ENCODE measurements at regions not wholly inside any gene's neighbourhood (a gene's known extent, or its start where the extent isn't known, plus 50 kb on each side); places are given as distances from the start of the nearest gene placed in this dataset.

GRCh38 chr10:109743574-109743973, 179.7 kb downstream of the XPNPEP1 start:
- no peak for TF ChIP-seq EZH2 (IDR thresholded peaks at IDR 0.05; ENCODE audit: borderline replicate concordance, insufficient read depth, low read depth, low read length, poor library complexity, severe bottlenecking)
- TF ChIP-seq, protein P1, sequence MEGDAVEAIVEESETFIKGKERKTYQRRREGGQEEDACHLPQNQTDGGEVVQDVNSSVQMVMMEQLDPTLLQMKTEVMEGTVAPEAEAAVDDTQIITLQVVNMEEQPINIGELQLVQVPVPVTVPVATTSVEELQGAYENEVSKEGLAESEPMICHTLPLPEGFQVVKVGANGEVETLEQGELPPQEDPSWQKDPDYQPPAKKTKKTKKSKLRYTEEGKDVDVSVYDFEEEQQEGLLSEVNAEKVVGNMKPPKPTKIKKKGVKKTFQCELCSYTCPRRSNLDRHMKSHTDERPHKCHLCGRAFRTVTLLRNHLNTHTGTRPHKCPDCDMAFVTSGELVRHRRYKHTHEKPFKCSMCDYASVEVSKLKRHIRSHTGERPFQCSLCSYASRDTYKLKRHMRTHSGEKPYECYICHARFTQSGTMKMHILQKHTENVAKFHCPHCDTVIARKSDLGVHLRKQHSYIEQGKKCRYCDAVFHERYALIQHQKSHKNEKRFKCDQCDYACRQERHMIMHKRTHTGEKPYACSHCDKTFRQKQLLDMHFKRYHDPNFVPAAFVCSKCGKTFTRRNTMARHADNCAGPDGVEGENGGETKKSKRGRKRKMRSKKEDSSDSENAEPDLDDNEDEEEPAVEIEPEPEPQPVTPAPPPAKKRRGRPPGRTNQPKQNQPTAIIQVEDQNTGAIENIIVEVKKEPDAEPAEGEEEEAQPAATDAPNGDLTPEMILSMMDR (IDR thresholded peaks at IDR 0.05), result no peak
- no peak overlapping the region for H3K4me2 ChIP-seq (replicated peaks; ENCODE audit: low read depth, low read length, poor library complexity, severe bottlenecking)
- Mint-ChIP-seq H3K27me3 (no peaks in the 10 kb centered on the region), H3K27ac (no peak overlapping the region), H3K4me1 (no peaks in the 10 kb centered on the region), H3K4me3 (no peak overlapping the region), H3K9me3 (ENCODE audit: insufficient read depth) (no peaks in the 10 kb centered on the region)
- 100% methylated on average over 1 of the region's 2 CpGs for WGBS (ENCODE audit: insufficient coverage)
- no peaks in the 10 kb centered on the region for H4K20me1 ChIP-seq (ENCODE audit: control insufficient read depth, insufficient read depth, low read length, poor library complexity, severe bottlenecking)
- no peak overlapping the region for H2AFZ ChIP-seq (ENCODE audit: insufficient read depth, low read depth, low read length, poor library complexity, severe bottlenecking)
- CTCF ChIA-PET, result no interaction called here
- ATAC-seq (ENCODE audit: low read depth) (no peak), DNase-seq (no peak)
- intact Hi-C loops (cut with micrococcal nuclease), result no loop called here
- peaks cover 0 to 2% (median 0%) of the 10 kb centered on the region in 4 experiments for H3K27me3 ChIP-seq (replicated peaks in 1 of 4; ENCODE audit: control extremely low read depth in 1 of 4, control insufficient read depth in 3 of 4, insufficient read depth in 4 of 4, low read length in 3 of 4)
- no peak overlapping the region for H3K9ac ChIP-seq (ENCODE audit: low read length)
- POLR2A ChIA-PET, result no interaction called here
- no peaks in the 10 kb centered on the region for H3K4me1 ChIP-seq (ENCODE audit: control insufficient read depth in 2 of 2, insufficient read depth in 2 of 2, low read length in 2 of 2)
- no peaks in the 10 kb centered on the region for H3K36me3 ChIP-seq (replicated peaks in 1 of 2; ENCODE audit: control extremely low read depth in 1 of 2, control insufficient read depth in 1 of 2, extremely low read depth in 1 of 2, insufficient read depth in 2 of 2, low read length in 1 of 2)
- H3K4me3 ChIP-seq (ENCODE audit: control extremely low read depth in 1 of 5, extremely low read depth in 1 of 5, insufficient read depth in 1 of 5, low read depth in 2 of 5, low read length in 4 of 5), result no peak overlapping the region
- no peak overlapping the region for H3K27ac ChIP-seq (ENCODE audit: low read length in 2 of 2)
- H3K9me3 ChIP-seq (ENCODE audit: control extremely low read depth in 1 of 3, control insufficient read depth in 2 of 3, insufficient read depth in 1 of 3, low read length in 2 of 3), result no peaks in the 10 kb centered on the region
- H3K79me2 ChIP-seq (ENCODE audit: control insufficient read depth, insufficient read depth, low read length), result no peaks in the 10 kb centered on the region

GRCh38 chr10:109743146-109743545, 180.2 kb downstream of the XPNPEP1 start:
- ChIA-PET CTCF (no interaction called here), POLR2A (no interaction called here)
- no peak overlapping the region for H3K9ac ChIP-seq (ENCODE audit: low read length)
- no peaks in the 10 kb centered on the region for H3K4me1 ChIP-seq (ENCODE audit: control insufficient read depth in 2 of 2, insufficient read depth in 2 of 2, low read length in 2 of 2)
- Mint-ChIP-seq H3K27ac (no peak overlapping the region), H3K27me3 (no peaks in the 10 kb centered on the region), H3K4me3 (no peak overlapping the region), H3K9me3 (ENCODE audit: insufficient read depth) (no peaks in the 10 kb centered on the region), H3K4me1 (no peaks in the 10 kb centered on the region)
- no peaks in the 10 kb centered on the region for H3K36me3 ChIP-seq (replicated peaks in 1 of 2; ENCODE audit: control extremely low read depth in 1 of 2, control insufficient read depth in 1 of 2, extremely low read depth in 1 of 2, insufficient read depth in 2 of 2, low read length in 1 of 2)
- intact Hi-C loops (cut with micrococcal nuclease), result no loop called here
- no peak overlapping the region for H3K4me2 ChIP-seq (replicated peaks; ENCODE audit: low read depth, low read length, poor library complexity, severe bottlenecking)
- no peaks in the 10 kb centered on the region for H4K20me1 ChIP-seq (ENCODE audit: control insufficient read depth, insufficient read depth, low read length, poor library complexity, severe bottlenecking)
- ATAC-seq (ENCODE audit: low read depth) (no peak), DNase-seq (no peak)
- no peak overlapping the region for H3K27ac ChIP-seq (ENCODE audit: low read length in 2 of 2)
- 33% methylated on average over 4 of the region's 5 CpGs for WGBS (ENCODE audit: insufficient coverage)
- H3K4me3 ChIP-seq (ENCODE audit: control extremely low read depth in 1 of 5, extremely low read depth in 1 of 5, insufficient read depth in 1 of 5, low read depth in 2 of 5, low read length in 4 of 5), result no peak overlapping the region
- no peak overlapping the region for H2AFZ ChIP-seq (ENCODE audit: insufficient read depth, low read depth, low read length, poor library complexity, severe bottlenecking)
- no peaks in the 10 kb centered on the region for H3K9me3 ChIP-seq (ENCODE audit: control extremely low read depth in 1 of 3, control insufficient read depth in 2 of 3, insufficient read depth in 1 of 3, low read length in 2 of 3)
- no peaks in the 10 kb centered on the region for H3K79me2 ChIP-seq (ENCODE audit: control insufficient read depth, insufficient read depth, low read length)
- H3K27me3 ChIP-seq (replicated peaks in 1 of 4; ENCODE audit: control extremely low read depth in 1 of 4, control insufficient read depth in 3 of 4, insufficient read depth in 4 of 4, low read length in 3 of 4), result peaks cover 0 to 2% (median 0%) of the 10 kb centered on the region in 4 experiments
- TF ChIP-seq, protein P1 (IDR thresholded peaks at IDR 0.05), result no peak
- TF ChIP-seq EZH2 (IDR thresholded peaks at IDR 0.05; ENCODE audit: borderline replicate concordance, insufficient read depth, low read depth, low read length, poor library complexity, severe bottlenecking), result no peak

Data from B cell (primary cell).